ENCODE measurements at regions not wholly inside any gene's neighbourhood (a gene's known extent, or its start where the extent isn't known, plus 50 kb on each side); places are given as distances from the start of the nearest gene placed in this dataset.

DNA sequence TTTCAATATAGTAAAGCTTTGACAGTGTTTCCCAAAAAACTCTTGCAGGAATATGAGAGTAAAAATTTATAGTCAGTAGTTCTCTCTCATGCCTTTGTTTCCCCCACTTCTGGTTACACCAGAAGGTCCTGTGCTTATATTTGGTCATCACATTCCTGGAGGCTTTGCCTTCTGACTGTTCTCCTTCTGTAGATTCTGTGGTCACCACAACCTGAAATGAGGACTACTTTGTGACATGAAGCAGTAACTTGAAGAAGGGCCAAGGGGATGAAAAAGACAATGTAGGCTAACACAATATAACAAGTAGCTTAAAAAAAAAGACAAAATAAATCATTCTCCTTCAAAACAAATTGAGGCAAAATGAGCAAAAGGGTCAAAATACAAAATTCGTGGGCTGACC is 366.2 kb upstream of the NR3C2 start:
- Histone ChIP-seq H3K27ac (no peak overlapping the region), H3K4me3 (IDR thresholded peaks at IDR 0.05; ENCODE audit: insufficient read depth, low read depth, low read length) (no peak overlapping the region), H3K9ac (no peak overlapping the region), H3K36me3 (ENCODE audit: insufficient read depth) (no peaks in the 10 kb centered on the region), H3K4me2 (no peak overlapping the region), H4K20me1 (ENCODE audit: insufficient read depth) (no peaks in the 10 kb centered on the region), H3K27me3 (ENCODE audit: insufficient read depth, low read depth) (no peaks in the 10 kb centered on the region), H3K79me2 (ENCODE audit: insufficient read depth, low read depth) (no peaks in the 10 kb centered on the region), H2AFZ (ENCODE audit: low read depth) (no peak overlapping the region), H3K4me1 (ENCODE audit: low read depth, poor library complexity, severe bottlenecking) (no peaks in the 10 kb centered on the region)
- TF ChIP-seq, protein P1, sequence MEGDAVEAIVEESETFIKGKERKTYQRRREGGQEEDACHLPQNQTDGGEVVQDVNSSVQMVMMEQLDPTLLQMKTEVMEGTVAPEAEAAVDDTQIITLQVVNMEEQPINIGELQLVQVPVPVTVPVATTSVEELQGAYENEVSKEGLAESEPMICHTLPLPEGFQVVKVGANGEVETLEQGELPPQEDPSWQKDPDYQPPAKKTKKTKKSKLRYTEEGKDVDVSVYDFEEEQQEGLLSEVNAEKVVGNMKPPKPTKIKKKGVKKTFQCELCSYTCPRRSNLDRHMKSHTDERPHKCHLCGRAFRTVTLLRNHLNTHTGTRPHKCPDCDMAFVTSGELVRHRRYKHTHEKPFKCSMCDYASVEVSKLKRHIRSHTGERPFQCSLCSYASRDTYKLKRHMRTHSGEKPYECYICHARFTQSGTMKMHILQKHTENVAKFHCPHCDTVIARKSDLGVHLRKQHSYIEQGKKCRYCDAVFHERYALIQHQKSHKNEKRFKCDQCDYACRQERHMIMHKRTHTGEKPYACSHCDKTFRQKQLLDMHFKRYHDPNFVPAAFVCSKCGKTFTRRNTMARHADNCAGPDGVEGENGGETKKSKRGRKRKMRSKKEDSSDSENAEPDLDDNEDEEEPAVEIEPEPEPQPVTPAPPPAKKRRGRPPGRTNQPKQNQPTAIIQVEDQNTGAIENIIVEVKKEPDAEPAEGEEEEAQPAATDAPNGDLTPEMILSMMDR (conservative IDR thresholded peaks at IDR 0.05; ENCODE audit: low read depth, low read length): no peak

- Histone ChIP-seq H3K4me1 (ENCODE audit: low read depth, poor library complexity, severe bottlenecking) (no peaks in the 10 kb centered on the region), H3K4me2 (no peak overlapping the region), H4K20me1 (ENCODE audit: insufficient read depth) (no peaks in the 10 kb centered on the region), H3K4me3 (IDR thresholded peaks at IDR 0.05; ENCODE audit: insufficient read depth, low read depth, low read length) (no peak overlapping the region), H3K79me2 (ENCODE audit: insufficient read depth, low read depth) (no peaks in the 10 kb centered on the region), H2AFZ (ENCODE audit: low read depth) (no peak overlapping the region), H3K36me3 (ENCODE audit: insufficient read depth) (no peaks in the 10 kb centered on the region), H3K9ac (no peak overlapping the region), H3K27ac (no peak overlapping the region), H3K27me3 (ENCODE audit: insufficient read depth, low read depth) (no peaks in the 10 kb centered on the region)
- TF ChIP-seq, protein P1 (conservative IDR thresholded peaks at IDR 0.05; ENCODE audit: low read depth, low read length): no peak
These were observed 358.7 kb upstream of the NR3C2 start for GRCh38 chr4:148800940-148801339.

DNA sequence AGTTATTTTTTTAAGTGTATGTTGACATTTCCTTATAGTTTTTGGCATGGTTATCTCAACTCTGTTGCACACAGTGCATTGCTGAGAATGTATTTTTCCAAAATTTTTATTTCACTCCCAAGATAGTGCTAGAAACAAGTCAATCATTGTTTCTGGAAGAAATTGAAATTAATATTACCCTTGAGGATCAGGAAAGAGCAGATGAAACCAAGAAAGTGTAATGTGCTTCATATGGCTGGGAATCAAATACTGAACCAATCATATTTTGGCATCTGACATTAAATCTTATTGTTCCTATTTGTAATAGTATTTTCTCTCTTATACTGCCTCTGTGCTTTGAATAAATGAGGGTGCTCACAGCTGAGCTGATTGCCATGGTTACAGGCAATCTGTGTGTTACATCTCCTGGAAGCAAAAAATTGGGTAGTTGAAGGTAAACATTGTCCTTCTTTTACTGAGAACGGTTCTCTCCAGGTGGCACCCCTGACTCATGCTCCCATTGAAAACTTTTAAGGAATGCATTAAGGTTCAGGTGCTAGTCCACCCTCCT is 358.2 kb upstream of the NR3C2 start:
- Histone ChIP-seq H4K20me1 (ENCODE audit: insufficient read depth) (no peaks in the 10 kb centered on the region), H3K79me2 (ENCODE audit: insufficient read depth, low read depth) (no peaks in the 10 kb centered on the region), H3K9ac (no peak overlapping the region), H3K4me1 (ENCODE audit: low read depth, poor library complexity, severe bottlenecking) (no peaks in the 10 kb centered on the region), H3K27me3 (ENCODE audit: insufficient read depth, low read depth) (no peaks in the 10 kb centered on the region), H2AFZ (ENCODE audit: low read depth) (no peak overlapping the region), H3K36me3 (ENCODE audit: insufficient read depth) (no peaks in the 10 kb centered on the region), H3K4me2 (no peak overlapping the region), H3K4me3 (IDR thresholded peaks at IDR 0.05; ENCODE audit: insufficient read depth, low read depth, low read length) (no peak overlapping the region), H3K27ac (no peak overlapping the region)
- TF ChIP-seq, protein P1 (conservative IDR thresholded peaks at IDR 0.05; ENCODE audit: low read depth, low read length): no peak

DNA sequence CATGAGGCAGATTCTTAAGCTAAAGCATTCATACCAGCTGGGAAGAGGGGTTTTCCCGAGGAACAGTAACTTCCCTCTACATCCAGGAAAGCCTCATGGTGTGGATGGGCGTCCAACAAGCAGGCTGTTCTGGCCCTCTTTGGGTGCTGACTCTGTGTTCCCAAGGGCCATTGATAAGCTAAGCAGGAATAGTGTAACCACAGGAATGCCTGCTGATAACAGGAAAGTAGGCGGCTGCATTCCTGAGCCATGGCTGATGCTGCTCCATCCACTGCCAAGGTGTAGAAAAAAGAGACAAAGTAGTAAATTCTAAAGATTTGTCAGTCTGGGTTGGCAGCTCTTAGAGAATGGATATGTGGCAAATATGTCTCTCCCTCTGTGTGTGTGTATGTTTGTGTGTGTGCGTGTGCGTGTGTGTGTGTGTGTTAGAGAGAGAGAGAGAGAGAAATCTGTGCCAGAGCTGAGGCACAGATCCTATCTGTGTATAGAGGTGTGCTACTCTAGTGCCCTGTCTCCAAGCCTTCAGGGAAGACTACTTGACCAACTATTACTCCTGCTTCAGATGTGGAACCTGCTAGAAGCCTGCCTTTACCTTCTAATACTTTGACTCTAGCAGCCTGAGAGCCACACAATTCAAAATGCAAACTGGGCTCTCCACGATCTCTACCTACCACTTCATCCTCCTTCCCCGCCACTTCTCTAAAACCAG is 353.1 kb upstream of the NR3C2 start:
- Histone ChIP-seq H3K79me2 (ENCODE audit: insufficient read depth, low read depth) (no peaks in the 10 kb centered on the region), H3K27ac (no peak overlapping the region), H3K4me3 (IDR thresholded peaks at IDR 0.05; ENCODE audit: insufficient read depth, low read depth, low read length) (no peak overlapping the region), H3K4me1 (ENCODE audit: low read depth, poor library complexity, severe bottlenecking) (no peaks in the 10 kb centered on the region), H2AFZ (ENCODE audit: low read depth) (no peak overlapping the region), H4K20me1 (ENCODE audit: insufficient read depth) (no peaks in the 10 kb centered on the region), H3K9ac (no peak overlapping the region), H3K27me3 (ENCODE audit: insufficient read depth, low read depth) (no peaks in the 10 kb centered on the region), H3K4me2 (no peak overlapping the region), H3K36me3 (ENCODE audit: insufficient read depth) (no peaks in the 10 kb centered on the region)
- TF ChIP-seq, protein P1 (conservative IDR thresholded peaks at IDR 0.05; ENCODE audit: low read depth, low read length): no peak
